Astrocyte (in vitro differentiated cells and primary cell): ENCODE measurements at regions not wholly inside any gene's neighbourhood (a gene's known extent, or its start where the extent isn't known, plus 50 kb on each side); places are given as distances from the start of the nearest gene placed in this dataset.

Experiments
- EZH2 ChIP-seq: IDR thresholded peaks from 2 replicates; pipeline ENCODE4 v1.6.1; 2012; ENCODE audit warnings: mild to moderate bottlenecking, low read length, inconsistent platforms; ENCODE audit not compliant: insufficient read depth
- TF ChIP-seq, protein P1 (sequence below): IDR thresholded peaks from 2 replicates; pipeline ENCODE4 v1.5.1; 2011; ENCODE audit warnings: low read depth, mild to moderate bottlenecking, inconsistent platforms, low read length, moderate library complexity; ENCODE audit not compliant: insufficient read depth

DNA sequence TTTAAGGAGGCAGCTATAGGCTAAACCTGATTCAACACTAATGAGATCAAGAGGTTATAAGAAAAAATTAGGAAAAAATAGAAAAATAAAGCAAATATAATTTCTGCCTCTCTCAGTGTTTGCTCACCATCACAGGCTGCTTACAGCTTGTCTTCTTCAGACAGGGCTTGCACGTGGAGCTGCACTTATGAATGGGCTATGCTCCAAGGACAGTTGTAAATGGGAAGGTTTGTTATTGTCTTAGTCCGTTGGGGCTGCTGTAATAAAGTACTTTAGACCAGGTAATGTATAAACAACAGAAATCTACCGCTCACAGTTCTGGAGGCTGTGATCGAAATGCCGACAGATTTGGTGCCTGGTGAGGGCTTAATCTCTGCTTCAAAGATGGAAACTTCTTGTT is 219.8 kb downstream of the NEBL start:
- TF ChIP-seq, protein P1, sequence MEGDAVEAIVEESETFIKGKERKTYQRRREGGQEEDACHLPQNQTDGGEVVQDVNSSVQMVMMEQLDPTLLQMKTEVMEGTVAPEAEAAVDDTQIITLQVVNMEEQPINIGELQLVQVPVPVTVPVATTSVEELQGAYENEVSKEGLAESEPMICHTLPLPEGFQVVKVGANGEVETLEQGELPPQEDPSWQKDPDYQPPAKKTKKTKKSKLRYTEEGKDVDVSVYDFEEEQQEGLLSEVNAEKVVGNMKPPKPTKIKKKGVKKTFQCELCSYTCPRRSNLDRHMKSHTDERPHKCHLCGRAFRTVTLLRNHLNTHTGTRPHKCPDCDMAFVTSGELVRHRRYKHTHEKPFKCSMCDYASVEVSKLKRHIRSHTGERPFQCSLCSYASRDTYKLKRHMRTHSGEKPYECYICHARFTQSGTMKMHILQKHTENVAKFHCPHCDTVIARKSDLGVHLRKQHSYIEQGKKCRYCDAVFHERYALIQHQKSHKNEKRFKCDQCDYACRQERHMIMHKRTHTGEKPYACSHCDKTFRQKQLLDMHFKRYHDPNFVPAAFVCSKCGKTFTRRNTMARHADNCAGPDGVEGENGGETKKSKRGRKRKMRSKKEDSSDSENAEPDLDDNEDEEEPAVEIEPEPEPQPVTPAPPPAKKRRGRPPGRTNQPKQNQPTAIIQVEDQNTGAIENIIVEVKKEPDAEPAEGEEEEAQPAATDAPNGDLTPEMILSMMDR: no peak
- no peak for TF ChIP-seq EZH2
